HFFc6 (cell line): ENCODE measurements at regions not wholly inside any gene's neighbourhood (a gene's known extent, or its start where the extent isn't known, plus 50 kb on each side); places are given as distances from the start of the nearest gene placed in this dataset.

Experiments used
- DNase-seq: peaks from one replicate; pipeline ENCODE4 v3.0.0-alpha.2; 2018
- H3K27ac Mint-ChIP-seq: 2 replicates; pipeline ENCODE4 v1.8.0; 2020; ENCODE audit warnings: mild to moderate bottlenecking, mixed read lengths
- H3K27me3 Mint-ChIP-seq: 2 replicates; pipeline ENCODE4 v1.8.0; 2021; ENCODE audit warnings: mild to moderate bottlenecking, moderate library complexity, mixed read lengths; ENCODE audit not compliant: insufficient read depth
- H3K36me3 Mint-ChIP-seq: 2 replicates; pipeline ENCODE4 v1.8.0; 2021; ENCODE audit warnings: low read depth, mixed read lengths
- H3K4me1 Mint-ChIP-seq: 2 replicates; pipeline ENCODE4 v1.8.0; 2020; ENCODE audit warnings: low read depth, mixed read lengths
- H3K4me3 Mint-ChIP-seq: 2 replicates; pipeline ENCODE4 v1.8.0; 2020; ENCODE audit warnings: mild to moderate bottlenecking, moderate library complexity, mixed read lengths
- H3K9me3 Mint-ChIP-seq: 2 replicates; pipeline ENCODE4 v1.8.0; 2020; ENCODE audit warnings: mild to moderate bottlenecking, mixed read lengths
- CTCF ChIP-seq: fragments of 200-600 bp; sonication (generic); IDR thresholded peaks from 2 replicates; pipeline ENCODE4 v1.5.0; 2021; ENCODE audit warnings: antibody characterized with exemption, mild to moderate bottlenecking

GRCh38 chr1:172931761-172932160 lies 119.0 kb downstream of the TNFSF18 start:
- Mint-ChIP-seq H3K4me1 (peaks cover 94% of the 10 kb centered on the region), H3K4me3 (0 out of 2 replicates have a peak overlapping the region, but pooled peaks have one; percentile 4), H3K36me3 (peaks cover 18% of the 10 kb centered on the region), H3K27ac (peak overlapping the region; percentile 96), H3K27me3 (no peaks in the 10 kb centered on the region), H3K9me3 (no peaks in the 10 kb centered on the region)
- no peak for TF ChIP-seq CTCF
- DNase-seq: no peak

- H3K9me3 Mint-ChIP-seq: no peaks in the 10 kb centered on the region
- TF ChIP-seq CTCF: no peak
- no peaks in the 10 kb centered on the region for H3K27me3 Mint-ChIP-seq
- peaks cover 86% of the 10 kb centered on the region for H3K4me1 Mint-ChIP-seq
- H3K36me3 Mint-ChIP-seq: peaks cover 19% of the 10 kb centered on the region
- DNase-seq: no peak
- H3K4me3 Mint-ChIP-seq: peak overlapping the region; percentile 39
- peak overlapping the region; percentile 96 for H3K27ac Mint-ChIP-seq
Measured at GRCh38 chr1:172932981-172933380, 117.8 kb downstream of the TNFSF18 start.

GRCh38 chr1:172934417-172934762 lies 116.4 kb downstream of the TNFSF18 start:
- Mint-ChIP-seq H3K9me3 (no peaks in the 10 kb centered on the region), H3K4me3 (peak overlapping the region; percentile 54), H3K27ac (peak overlapping the region; percentile 96), H3K4me1 (peaks cover 86% of the 10 kb centered on the region), H3K27me3 (no peaks in the 10 kb centered on the region), H3K36me3 (peaks cover 31% of the 10 kb centered on the region)
- DNase-seq: no peak
- TF ChIP-seq CTCF: no peak

GRCh38 chr1:172935062-172935592 lies 115.6 kb downstream of the TNFSF18 start:
- peak overlapping the region; percentile 54 for H3K4me3 Mint-ChIP-seq
- no peak for TF ChIP-seq CTCF
- peaks cover 31% of the 10 kb centered on the region for H3K36me3 Mint-ChIP-seq
- no peaks in the 10 kb centered on the region for H3K9me3 Mint-ChIP-seq
- no peaks in the 10 kb centered on the region for H3K27me3 Mint-ChIP-seq
- H3K27ac Mint-ChIP-seq: peak overlapping the region; percentile 96
- H3K4me1 Mint-ChIP-seq: peaks cover 86% of the 10 kb centered on the region
- no peak for DNase-seq

- Mint-ChIP-seq H3K4me3 (no peak overlapping the region), H3K36me3 (peaks cover 31% of the 10 kb centered on the region), H3K9me3 (no peaks in the 10 kb centered on the region), H3K4me1 (peaks cover 89% of the 10 kb centered on the region), H3K27ac (peak overlapping the region; percentile 96), H3K27me3 (no peaks in the 10 kb centered on the region)
- DNase-seq: no peak
- no peak for TF ChIP-seq CTCF
Measured at GRCh38 chr1:172936088-172936645, 114.6 kb downstream of the TNFSF18 start.
